Stimulated activated effector memory CD8-positive, alpha-beta T cell treated with anti-CD3 and anti-CD28 coated beads, Interleukin-12 subunit alpha, Interleukin-12 subunit beta, amount 100 ng/mL, for 72 hours (primary cell): ENCODE measurements at regions not wholly inside any gene's neighbourhood (a gene's known extent, or its start where the extent isn't known, plus 50 kb on each side); places are given as distances from the start of the nearest gene placed in this dataset.

Source experiments
- ATAC-seq: fragments of 150-1000 bp; cut with Tn5 transposase; 2 replicates; pipeline ENCODE4 v1.10.0; 2021
- DNase-seq, 2 donors: peaks; one replicate each; pipeline ENCODE4 v3.0.0; 2021 to 2022; ENCODE audit warnings: low spot score in 2 of 2
- H3K27ac Mint-ChIP-seq: one replicate; pipeline ENCODE4 v1.8.0; 2022; ENCODE audit warnings: mild to moderate bottlenecking, mixed read lengths
- H3K36me3 Mint-ChIP-seq: one replicate; pipeline ENCODE4 v1.8.0; 2022; ENCODE audit warnings: mild to moderate bottlenecking, mixed read lengths
- H3K4me1 Mint-ChIP-seq: one replicate; pipeline ENCODE4 v1.8.0; 2022; ENCODE audit warnings: mixed read lengths
- H3K4me3 Mint-ChIP-seq: one replicate; pipeline ENCODE4 v1.8.0; 2022; ENCODE audit warnings: mild to moderate bottlenecking, mixed read lengths
- H3K9me3 Mint-ChIP-seq: one replicate; pipeline ENCODE4 v1.8.0; 2022; ENCODE audit warnings: mixed read lengths

DNA sequence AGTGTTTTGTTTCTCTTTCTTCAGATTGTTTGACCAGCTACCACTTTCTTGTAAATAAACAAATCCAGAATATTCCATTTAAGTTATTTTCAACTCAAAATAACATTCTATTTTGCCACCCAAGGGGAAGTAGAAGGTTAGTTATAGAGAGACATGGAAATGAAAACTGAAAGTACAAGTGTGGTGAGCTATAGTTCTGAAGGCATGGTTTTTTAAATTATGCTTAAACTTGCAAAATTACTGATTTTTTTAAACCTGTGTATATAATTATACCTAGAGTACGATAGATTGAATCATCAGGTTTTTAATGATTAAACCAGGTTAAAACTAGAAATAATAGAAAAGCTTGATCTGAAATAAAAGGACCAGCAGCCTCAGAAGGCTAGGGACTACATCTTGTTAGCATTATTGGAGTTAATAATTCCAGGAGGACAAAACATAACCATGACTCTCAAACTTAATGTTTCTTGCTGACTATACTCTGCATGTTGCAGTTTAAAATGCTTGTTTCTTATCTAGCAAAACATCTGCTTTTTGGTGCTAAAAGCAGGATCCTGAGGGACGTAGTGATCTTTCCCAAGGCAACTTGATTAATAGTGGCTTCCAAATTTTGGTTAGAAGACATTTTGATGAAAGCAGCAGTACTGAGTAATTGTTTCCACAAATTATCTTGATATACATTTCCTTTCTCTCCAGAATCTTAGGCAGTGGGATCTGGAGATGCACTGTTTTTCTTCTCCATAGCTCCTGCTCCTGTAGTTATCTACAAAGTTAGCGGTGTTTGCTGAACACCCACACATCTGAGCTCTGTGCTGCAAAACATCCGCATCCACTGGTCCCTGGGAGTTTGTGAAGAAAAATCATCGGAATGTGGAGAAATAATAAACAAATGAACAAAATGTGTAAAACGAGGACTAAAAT lies 327.2 kb upstream of the PKDCC start:
- DNase-seq (no peak), ATAC-seq (no peak)
- Mint-ChIP-seq H3K36me3 (no peaks in the 10 kb centered on the region), H3K27ac (no peak overlapping the region), H3K9me3 (no peaks in the 10 kb centered on the region), H3K4me3 (no peak overlapping the region), H3K4me1 (peaks cover 10% of the 10 kb centered on the region)

- no peak for ATAC-seq
- H3K36me3 Mint-ChIP-seq = no peaks in the 10 kb centered on the region
- H3K27ac Mint-ChIP-seq = no peak overlapping the region
- H3K4me3 Mint-ChIP-seq = no peak overlapping the region
- H3K4me1 Mint-ChIP-seq = no peaks in the 10 kb centered on the region
- no peaks in the 10 kb centered on the region for H3K9me3 Mint-ChIP-seq
- DNase-seq = no peak
Observed at GRCh38 chr2:41722668-41723369, 325.0 kb upstream of the PKDCC start.

- no peak overlapping the region for H3K4me3 Mint-ChIP-seq
- no peak for ATAC-seq
- H3K9me3 Mint-ChIP-seq = no peaks in the 10 kb centered on the region
- no peak overlapping the region for H3K27ac Mint-ChIP-seq
- no peaks in the 10 kb centered on the region for H3K4me1 Mint-ChIP-seq
- no peaks in the 10 kb centered on the region for H3K36me3 Mint-ChIP-seq
- no peak for DNase-seq
Observed at GRCh38 chr2:41723526-41723925, 324.3 kb upstream of the PKDCC start.

DNA sequence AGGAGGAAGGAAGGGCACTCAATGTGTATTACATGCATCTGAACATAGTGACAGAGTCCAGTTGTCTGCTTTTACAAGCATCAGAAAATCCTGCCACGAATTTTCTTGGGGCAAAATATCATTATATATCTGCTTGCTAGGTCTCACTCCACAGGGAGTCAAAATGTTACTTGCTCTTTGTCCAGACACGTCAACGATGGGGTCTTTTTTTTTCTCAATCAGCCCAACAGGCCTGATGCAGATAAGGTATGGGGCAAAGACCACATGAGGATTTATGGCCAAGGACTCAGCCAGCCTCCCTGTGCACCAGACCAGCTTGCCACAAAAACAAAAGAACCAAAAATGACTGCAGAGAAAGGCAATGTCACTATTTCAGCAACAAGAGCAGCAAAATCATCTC lies 323.4 kb upstream of the PKDCC start:
- Mint-ChIP-seq H3K36me3 (no peaks in the 10 kb centered on the region), H3K4me1 (no peaks in the 10 kb centered on the region), H3K4me3 (no peak overlapping the region), H3K9me3 (no peaks in the 10 kb centered on the region), H3K27ac (no peak overlapping the region)
- no peak for ATAC-seq
- DNase-seq = no peak

DNA sequence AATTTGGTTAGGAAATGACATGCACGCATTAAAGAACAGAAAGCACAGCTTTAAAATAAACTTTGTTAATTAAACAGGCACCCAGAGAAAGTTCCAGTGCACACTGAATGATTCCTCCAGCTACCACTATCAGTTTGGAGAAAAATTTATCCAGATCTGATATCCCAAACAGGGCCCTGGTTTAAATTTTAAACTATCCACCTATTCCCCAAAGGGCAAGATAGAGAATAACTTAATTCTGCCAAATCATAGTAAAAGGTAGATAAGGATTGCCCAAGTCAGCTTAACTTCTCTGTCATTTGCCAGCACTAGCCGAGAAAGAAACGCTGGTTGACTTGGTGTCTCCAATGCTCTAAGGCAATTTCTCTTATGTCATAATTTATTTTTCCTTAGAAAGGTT lies 321.9 kb upstream of the PKDCC start:
- Mint-ChIP-seq H3K4me3 (no peak overlapping the region), H3K36me3 (no peaks in the 10 kb centered on the region), H3K27ac (no peak overlapping the region), H3K9me3 (no peaks in the 10 kb centered on the region), H3K4me1 (no peaks in the 10 kb centered on the region)
- DNase-seq (no peak), ATAC-seq (no peak)

GRCh38 chr2:41726364-41726763 lies 321.5 kb upstream of the PKDCC start:
- no peak overlapping the region for H3K4me3 Mint-ChIP-seq
- no peaks in the 10 kb centered on the region for H3K36me3 Mint-ChIP-seq
- H3K27ac Mint-ChIP-seq = no peak overlapping the region
- DNase-seq (no peak), ATAC-seq (no peak)
- no peaks in the 10 kb centered on the region for H3K4me1 Mint-ChIP-seq
- no peaks in the 10 kb centered on the region for H3K9me3 Mint-ChIP-seq

DNA sequence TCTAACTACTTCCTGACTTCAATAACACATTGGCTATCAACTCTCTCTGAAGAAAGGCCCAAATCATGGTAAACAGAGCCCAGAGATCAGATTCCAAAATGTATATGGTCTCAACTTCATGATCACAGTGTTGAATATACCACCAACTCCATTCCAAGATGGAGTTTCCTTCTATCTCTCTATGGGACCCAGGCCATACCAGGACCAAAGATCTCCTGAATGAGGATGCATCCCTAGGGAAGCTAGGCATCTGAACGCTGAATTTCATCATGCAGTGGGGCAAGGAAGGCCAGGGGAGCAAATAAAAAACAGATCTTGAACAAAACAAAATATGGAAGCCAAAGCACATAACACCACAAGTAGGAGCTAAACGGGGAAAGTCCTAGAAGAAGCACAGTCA lies 320.7 kb upstream of the PKDCC start:
- H3K36me3 Mint-ChIP-seq = no peaks in the 10 kb centered on the region
- DNase-seq = no peak
- no peaks in the 10 kb centered on the region for H3K4me1 Mint-ChIP-seq
- H3K4me3 Mint-ChIP-seq = no peak overlapping the region
- H3K27ac Mint-ChIP-seq = no peak overlapping the region
- ATAC-seq = no peak
- H3K9me3 Mint-ChIP-seq = no peaks in the 10 kb centered on the region

DNA sequence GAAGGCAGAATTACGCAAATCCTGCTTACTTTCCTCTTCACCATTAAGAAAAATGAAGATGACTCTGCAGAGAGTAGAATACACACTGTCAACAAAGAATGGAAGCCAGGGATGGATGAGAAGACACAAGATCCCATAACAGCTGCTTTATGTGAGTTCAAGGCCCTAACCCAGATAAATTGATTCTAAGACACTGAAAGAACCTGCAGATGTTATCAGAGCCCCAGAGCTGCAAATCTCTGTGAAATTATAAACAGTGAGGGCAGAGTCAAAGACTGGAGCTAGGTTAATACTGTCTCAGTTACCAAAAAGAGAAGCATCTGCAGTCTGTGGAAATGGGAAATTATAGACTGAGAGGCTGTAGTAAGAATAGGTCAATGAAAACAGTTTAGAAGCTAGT lies 320.1 kb upstream of the PKDCC start:
- Mint-ChIP-seq H3K4me1 (no peaks in the 10 kb centered on the region), H3K9me3 (no peaks in the 10 kb centered on the region), H3K36me3 (no peaks in the 10 kb centered on the region), H3K27ac (no peak overlapping the region), H3K4me3 (no peak overlapping the region)
- DNase-seq (no peak), ATAC-seq (no peak)

DNA sequence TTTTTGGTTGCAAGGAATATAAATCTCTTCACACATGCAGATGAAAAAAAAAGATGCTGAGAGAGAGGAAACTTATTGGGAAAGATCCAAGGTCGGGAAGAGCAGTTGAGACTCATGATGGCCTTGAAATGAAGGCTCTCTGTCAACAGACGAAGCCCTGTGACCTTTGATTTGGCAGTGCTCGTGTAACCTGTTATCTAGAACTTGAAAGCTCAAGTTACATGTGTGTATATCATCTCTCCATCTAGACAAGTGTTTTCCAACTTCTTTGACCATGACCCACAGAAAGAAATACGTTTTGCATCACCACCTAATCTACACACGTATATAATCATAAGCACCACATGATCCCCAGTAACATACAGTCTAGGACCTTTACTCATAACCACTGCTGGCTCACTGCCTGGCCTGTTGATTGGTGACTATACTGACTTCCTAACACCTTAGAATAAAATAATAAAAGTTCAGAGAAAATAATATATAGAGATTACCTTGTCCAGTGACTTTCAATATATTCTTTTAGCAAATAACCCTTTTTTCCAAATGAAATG lies 319.0 kb upstream of the PKDCC start:
- Mint-ChIP-seq H3K4me3 (no peak overlapping the region), H3K27ac (no peak overlapping the region), H3K9me3 (no peaks in the 10 kb centered on the region), H3K4me1 (no peaks in the 10 kb centered on the region), H3K36me3 (no peaks in the 10 kb centered on the region)
- ATAC-seq (no peak), DNase-seq (no peak)

- Mint-ChIP-seq H3K4me1 (no peaks in the 10 kb centered on the region), H3K36me3 (no peaks in the 10 kb centered on the region), H3K4me3 (no peak overlapping the region), H3K27ac (no peak overlapping the region), H3K9me3 (no peaks in the 10 kb centered on the region)
- DNase-seq (no peak), ATAC-seq (peak; percentile 39)
Observed at GRCh38 chr2:41729800-41730364, 317.9 kb upstream of the PKDCC start.

DNA sequence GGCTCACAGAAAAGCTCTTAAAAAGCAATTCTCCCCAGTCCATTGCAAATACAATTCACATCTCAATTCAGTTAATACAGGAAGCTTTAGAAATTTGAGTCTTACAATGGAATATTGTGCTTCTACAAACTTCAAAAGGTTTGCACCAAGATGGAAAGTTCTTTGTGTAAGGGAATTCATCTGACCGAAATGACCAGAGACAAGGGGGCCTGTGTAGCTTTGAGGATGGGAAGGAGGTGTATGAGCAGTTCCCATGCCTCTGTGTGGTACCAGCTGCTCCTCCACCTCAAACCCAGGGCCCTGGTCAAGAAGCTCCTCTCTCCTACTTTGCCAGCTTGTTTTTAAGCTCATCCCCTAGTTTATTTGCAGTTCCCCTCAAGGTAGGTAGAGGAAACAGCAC lies 312.8 kb upstream of the PKDCC start:
- Mint-ChIP-seq H3K4me1 (no peaks in the 10 kb centered on the region), H3K27ac (no peak overlapping the region), H3K4me3 (no peak overlapping the region), H3K36me3 (no peaks in the 10 kb centered on the region), H3K9me3 (no peaks in the 10 kb centered on the region)
- DNase-seq = no peak
- no peak for ATAC-seq

GRCh38 chr2:41735476-41735875 lies 312.3 kb upstream of the PKDCC start:
- DNase-seq (no peak), ATAC-seq (no peak)
- H3K4me1 Mint-ChIP-seq = no peaks in the 10 kb centered on the region
- no peak overlapping the region for H3K4me3 Mint-ChIP-seq
- H3K27ac Mint-ChIP-seq = no peak overlapping the region
- no peaks in the 10 kb centered on the region for H3K9me3 Mint-ChIP-seq
- H3K36me3 Mint-ChIP-seq = no peaks in the 10 kb centered on the region

- peak; percentile 79 for ATAC-seq
- Mint-ChIP-seq H3K36me3 (no peaks in the 10 kb centered on the region), H3K4me1 (no peaks in the 10 kb centered on the region), H3K27ac (no peak overlapping the region), H3K4me3 (no peak overlapping the region), H3K9me3 (no peaks in the 10 kb centered on the region)
- DNase-seq = no peak
Observed at GRCh38 chr2:41736105-41736567, 311.7 kb upstream of the PKDCC start.

- H3K4me1 Mint-ChIP-seq = no peaks in the 10 kb centered on the region
- no peak overlapping the region for H3K4me3 Mint-ChIP-seq
- H3K9me3 Mint-ChIP-seq = no peaks in the 10 kb centered on the region
- no peak for DNase-seq
- H3K36me3 Mint-ChIP-seq = no peaks in the 10 kb centered on the region
- no peak overlapping the region for H3K27ac Mint-ChIP-seq
- peak; percentile 42 for ATAC-seq
Observed at GRCh38 chr2:41736586-41736985, 311.2 kb upstream of the PKDCC start.

- Mint-ChIP-seq H3K27ac (no peak overlapping the region), H3K4me1 (no peaks in the 10 kb centered on the region), H3K4me3 (no peak overlapping the region), H3K9me3 (no peaks in the 10 kb centered on the region), H3K36me3 (no peaks in the 10 kb centered on the region)
- no peak for DNase-seq
- ATAC-seq = no peak
Observed at GRCh38 chr2:41737888-41738287, 309.9 kb upstream of the PKDCC start.
